ENCODE measurements at regions not wholly inside any gene's neighbourhood (a gene's known extent, or its start where the extent isn't known, plus 50 kb on each side); places are given as distances from the start of the nearest gene placed in this dataset.

GRCh38 chr15:48038221-48038620 lies 82.6 kb upstream of the SLC24A5 start:
- ChIA-PET CTCF (ENCODE audit: unreplicated experiment) (no interaction called here), POLR2A (no interaction called here)
- Histone ChIP-seq H3K9me2 (ENCODE audit: insufficient read depth, low read length) (no peaks in the 10 kb centered on the region; the same call in 1 of the 2 replicates), H4K20me1 (ENCODE audit: insufficient read depth, low read length) (no peaks in the 10 kb centered on the region), H3K36me3 (ENCODE audit: insufficient read depth, low read length) (no peaks in the 10 kb centered on the region), H2AFZ (ENCODE audit: low read length) (no peak overlapping the region), H3K9me3 (ENCODE audit: low read length) (no peaks in the 10 kb centered on the region), H3K4me1 (ENCODE audit: insufficient read depth, low read length, poor library complexity, severe bottlenecking) (no peaks in the 10 kb centered on the region), H3K79me2 (ENCODE audit: insufficient read depth, low read depth, low read length) (no peaks in the 10 kb centered on the region), H3K4me3 (ENCODE audit: low read depth, low read length, poor library complexity, severe bottlenecking) (no peak overlapping the region), H3K4me2 (ENCODE audit: low read length) (no peak overlapping the region), H3K27ac (ENCODE audit: low read depth, low read length, poor library complexity, severe bottlenecking) (no peak overlapping the region)
- no peak for TF ChIP-seq CTCF (conservative IDR thresholded peaks at IDR 0.05; ENCODE audit: low read length)
- no peak for TF ChIP-seq EZH2phosphoT487 (IDR thresholded peaks at IDR 0.05; ENCODE audit: borderline replicate concordance, low read depth, low read length)
- BruUV-seq (replicated peaks), result no TSS peak
- DNase-seq (ENCODE audit: low spot score), result no peak
- intact Hi-C loops (cut with micrococcal nuclease; ENCODE audit: unreplicated experiment), result no loop called here

- H2AFZ ChIP-seq (ENCODE audit: low read length), result no peak overlapping the region
- no peak for DNase-seq (ENCODE audit: low spot score)
- no peaks in the 10 kb centered on the region for H4K20me1 ChIP-seq (ENCODE audit: insufficient read depth, low read length)
- no peaks in the 10 kb centered on the region for H3K79me2 ChIP-seq (ENCODE audit: insufficient read depth, low read depth, low read length)
- no peak overlapping the region for H3K4me3 ChIP-seq (ENCODE audit: low read depth, low read length, poor library complexity, severe bottlenecking)
- H3K9me3 ChIP-seq (ENCODE audit: low read length), result no peaks in the 10 kb centered on the region
- TF ChIP-seq CTCF (conservative IDR thresholded peaks at IDR 0.05; ENCODE audit: low read length) (no peak), EZH2phosphoT487 (IDR thresholded peaks at IDR 0.05; ENCODE audit: borderline replicate concordance, low read depth, low read length) (no peak)
- no peak overlapping the region for H3K4me2 ChIP-seq (ENCODE audit: low read length)
- intact Hi-C loops (cut with micrococcal nuclease; ENCODE audit: unreplicated experiment), result no loop called here
- no TSS peak for BruUV-seq (replicated peaks)
- H3K36me3 ChIP-seq (ENCODE audit: insufficient read depth, low read length), result no peaks in the 10 kb centered on the region
- no peaks in the 10 kb centered on the region for H3K9me2 ChIP-seq (ENCODE audit: insufficient read depth, low read length)
- ChIA-PET CTCF (ENCODE audit: unreplicated experiment) (no interaction called here), POLR2A (no interaction called here)
- H3K27ac ChIP-seq (ENCODE audit: low read depth, low read length, poor library complexity, severe bottlenecking), result no peak overlapping the region
- no peaks in the 10 kb centered on the region for H3K4me1 ChIP-seq (ENCODE audit: insufficient read depth, low read length, poor library complexity, severe bottlenecking)
Measured at GRCh38 chr15:48040166-48040817, 80.5 kb upstream of the SLC24A5 start.

- no peak overlapping the region for H3K27ac ChIP-seq (ENCODE audit: low read depth, low read length, poor library complexity, severe bottlenecking)
- ChIA-PET POLR2A (no interaction called here), CTCF (ENCODE audit: unreplicated experiment) (no interaction called here)
- H3K79me2 ChIP-seq (ENCODE audit: insufficient read depth, low read depth, low read length), result no peaks in the 10 kb centered on the region
- DNase-seq (ENCODE audit: low spot score), result no peak
- no TSS peak for BruUV-seq (replicated peaks)
- no peak overlapping the region for H2AFZ ChIP-seq (ENCODE audit: low read length)
- no peak overlapping the region for H3K4me3 ChIP-seq (ENCODE audit: low read depth, low read length, poor library complexity, severe bottlenecking)
- no peaks in the 10 kb centered on the region for H3K9me2 ChIP-seq (ENCODE audit: insufficient read depth, low read length)
- no peaks in the 10 kb centered on the region for H3K4me1 ChIP-seq (ENCODE audit: insufficient read depth, low read length, poor library complexity, severe bottlenecking)
- TF ChIP-seq CTCF (conservative IDR thresholded peaks at IDR 0.05; ENCODE audit: low read length) (no peak), EZH2phosphoT487 (IDR thresholded peaks at IDR 0.05; ENCODE audit: borderline replicate concordance, low read depth, low read length) (no peak)
- H3K9me3 ChIP-seq (ENCODE audit: low read length), result no peaks in the 10 kb centered on the region
- no peak overlapping the region for H3K4me2 ChIP-seq (ENCODE audit: low read length)
- H3K36me3 ChIP-seq (ENCODE audit: insufficient read depth, low read length), result no peaks in the 10 kb centered on the region
- no peaks in the 10 kb centered on the region for H4K20me1 ChIP-seq (ENCODE audit: insufficient read depth, low read length)
- intact Hi-C loops (cut with micrococcal nuclease; ENCODE audit: unreplicated experiment), result no loop called here
Measured at GRCh38 chr15:48041454-48041853, 79.3 kb upstream of the SLC24A5 start.

Measured in OCI-LY7 (cell line).